ENCODE measurements at regions not wholly inside any gene's neighbourhood (a gene's known extent, or its start where the extent isn't known, plus 50 kb on each side); places are given as distances from the start of the nearest gene placed in this dataset.

GRCh38 chr9:89815061-89815902 is 210.5 kb downstream of the GADD45G start:
- BruUV-seq (replicated peaks) = no TSS peak

GRCh38 chr9:89815903-89816573 is 211.2 kb downstream of the GADD45G start:
- H3K9ac ChIP-seq (ENCODE audit: low read length) = no peak overlapping the region
- intact Hi-C loops (cut with micrococcal nuclease) = no loop called here
- ChIA-PET RAD21 (ENCODE audit: low non-redundant PET in 1 of 2, low total read pairs in 2 of 2, uncharacterized antibody in 2 of 2, unreplicated experiment in 2 of 2) (no interaction called here), CTCF (interaction anchor here (1.3 kb wide), 1 partner anchor 213 kb away, joined by 3 read pairs; no protein-coding TSS in a partner anchor), POLR2A (no interaction called here)
- H4K20me1 ChIP-seq (ENCODE audit: insufficient read depth) = no peaks in the 10 kb centered on the region
- no TSS peak for BruUV-seq (replicated peaks)
- no peaks in the 10 kb centered on the region for H3K4me1 ChIP-seq (ENCODE audit: control insufficient read depth in 1 of 2, insufficient read depth in 2 of 2, low read length in 2 of 2)
- no peaks in the 10 kb centered on the region for H3K9me3 ChIP-seq (ENCODE audit: control insufficient read depth in 1 of 2, insufficient read depth in 1 of 2, low read depth in 1 of 2, low read length in 2 of 2)
- DNase-seq (ENCODE audit: low read depth, low spot score) = no peak
- no peaks in the 10 kb centered on the region for H3K36me3 ChIP-seq (ENCODE audit: control insufficient read depth in 1 of 2, insufficient read depth in 2 of 2, low read length in 2 of 2)
- no peak overlapping the region for H3K4me2 ChIP-seq (ENCODE audit: low read length)
- H3K27me3 ChIP-seq (ENCODE audit: insufficient read depth, low read length) = peaks cover 24% of the 10 kb centered on the region
- no peak overlapping the region for H3K4me3 ChIP-seq (replicated peaks in 1 of 2; ENCODE audit: low read depth in 1 of 2, low read length in 2 of 2)
- H3K27ac ChIP-seq (ENCODE audit: low read depth, low read length) = no peak overlapping the region
- no peaks in the 10 kb centered on the region for H3K79me2 ChIP-seq (ENCODE audit: insufficient read depth, low read length)
- H3K9me2 ChIP-seq (ENCODE audit: insufficient read depth) = no peaks in the 10 kb centered on the region
- H2AFZ ChIP-seq (ENCODE audit: low read depth, low read length, poor library complexity, severe bottlenecking) = no peak overlapping the region
- ATAC-seq = no peak
- TF ChIP-seq POLR2AphosphoS5 (IDR thresholded peaks at IDR 0.05; ENCODE audit: low read depth, low read length) (no peak), ZNF274 (IDR thresholded peaks at IDR 0.05; ENCODE audit: low read depth, low read length) (no peak), JUND (IDR thresholded peaks at IDR 0.05) (no peak), FOSL1 (IDR thresholded peaks at IDR 0.05; ENCODE audit: low read depth) (no peak), ZFX (IDR thresholded peaks at IDR 0.05) (no peak), CBX3 (IDR thresholded peaks at IDR 0.05; ENCODE audit: low read depth) (no peak), SIN3A (IDR thresholded peaks at IDR 0.05; ENCODE audit: low read depth) (no peak), EGR1 (IDR thresholded peaks at IDR 0.05; ENCODE audit: low read depth) (no peak), ELF1 (IDR thresholded peaks at IDR 0.05; ENCODE audit: borderline replicate concordance, low read depth) (no peak), POLR2A (IDR thresholded peaks at IDR 0.05; ENCODE audit: borderline replicate concordance, extremely low read depth, insufficient read depth, insufficient read length) (no peak), CEBPB (IDR thresholded peaks at IDR 0.05; ENCODE audit: low read depth) (no peak), SP1 (IDR thresholded peaks at IDR 0.05; ENCODE audit: low read depth) (no peak), EZH2phosphoT487 (IDR thresholded peaks at IDR 0.05; ENCODE audit: borderline replicate concordance) (no peak), CTCF (IDR thresholded peaks at IDR 0.05 in 2 of 3, conservative IDR thresholded peaks at IDR 0.05 in 1 of 3; ENCODE audit: borderline replicate concordance in 1 of 3, insufficient read depth in 1 of 3, low read depth in 2 of 3, low read length in 2 of 3) (no peak)
- TF ChIP-seq, protein P1, sequence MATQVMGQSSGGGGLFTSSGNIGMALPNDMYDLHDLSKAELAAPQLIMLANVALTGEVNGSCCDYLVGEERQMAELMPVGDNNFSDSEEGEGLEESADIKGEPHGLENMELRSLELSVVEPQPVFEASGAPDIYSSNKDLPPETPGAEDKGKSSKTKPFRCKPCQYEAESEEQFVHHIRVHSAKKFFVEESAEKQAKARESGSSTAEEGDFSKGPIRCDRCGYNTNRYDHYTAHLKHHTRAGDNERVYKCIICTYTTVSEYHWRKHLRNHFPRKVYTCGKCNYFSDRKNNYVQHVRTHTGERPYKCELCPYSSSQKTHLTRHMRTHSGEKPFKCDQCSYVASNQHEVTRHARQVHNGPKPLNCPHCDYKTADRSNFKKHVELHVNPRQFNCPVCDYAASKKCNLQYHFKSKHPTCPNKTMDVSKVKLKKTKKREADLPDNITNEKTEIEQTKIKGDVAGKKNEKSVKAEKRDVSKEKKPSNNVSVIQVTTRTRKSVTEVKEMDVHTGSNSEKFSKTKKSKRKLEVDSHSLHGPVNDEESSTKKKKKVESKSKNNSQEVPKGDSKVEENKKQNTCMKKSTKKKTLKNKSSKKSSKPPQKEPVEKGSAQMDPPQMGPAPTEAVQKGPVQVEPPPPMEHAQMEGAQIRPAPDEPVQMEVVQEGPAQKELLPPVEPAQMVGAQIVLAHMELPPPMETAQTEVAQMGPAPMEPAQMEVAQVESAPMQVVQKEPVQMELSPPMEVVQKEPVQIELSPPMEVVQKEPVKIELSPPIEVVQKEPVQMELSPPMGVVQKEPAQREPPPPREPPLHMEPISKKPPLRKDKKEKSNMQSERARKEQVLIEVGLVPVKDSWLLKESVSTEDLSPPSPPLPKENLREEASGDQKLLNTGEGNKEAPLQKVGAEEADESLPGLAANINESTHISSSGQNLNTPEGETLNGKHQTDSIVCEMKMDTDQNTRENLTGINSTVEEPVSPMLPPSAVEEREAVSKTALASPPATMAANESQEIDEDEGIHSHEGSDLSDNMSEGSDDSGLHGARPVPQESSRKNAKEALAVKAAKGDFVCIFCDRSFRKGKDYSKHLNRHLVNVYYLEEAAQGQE (IDR thresholded peaks at IDR 0.05; ENCODE audit: low read depth) = no peak

More at GRCh38 chr9:89815061-89815902, 210.5 kb downstream of the GADD45G start:
- intact Hi-C loops (cut with micrococcal nuclease) = no loop called here
- Histone ChIP-seq H3K27ac (ENCODE audit: low read depth, low read length) (no peak overlapping the region), H3K4me1 (ENCODE audit: control insufficient read depth in 1 of 2, insufficient read depth in 2 of 2, low read length in 2 of 2) (no peaks in the 10 kb centered on the region), H3K9me3 (ENCODE audit: control insufficient read depth in 1 of 2, insufficient read depth in 1 of 2, low read depth in 1 of 2, low read length in 2 of 2) (no peaks in the 10 kb centered on the region), H3K9ac (ENCODE audit: low read length) (no peak overlapping the region), H3K9me2 (ENCODE audit: insufficient read depth) (no peaks in the 10 kb centered on the region), H2AFZ (ENCODE audit: low read depth, low read length, poor library complexity, severe bottlenecking) (no peak overlapping the region), H4K20me1 (ENCODE audit: insufficient read depth) (no peaks in the 10 kb centered on the region), H3K27me3 (ENCODE audit: insufficient read depth, low read length) (peaks cover 27% of the 10 kb centered on the region), H3K4me2 (ENCODE audit: low read length) (no peak overlapping the region), H3K36me3 (ENCODE audit: control insufficient read depth in 1 of 2, insufficient read depth in 2 of 2, low read length in 2 of 2) (no peaks in the 10 kb centered on the region), H3K79me2 (ENCODE audit: insufficient read depth, low read length) (no peaks in the 10 kb centered on the region), H3K4me3 (replicated peaks in 1 of 2; ENCODE audit: low read depth in 1 of 2, low read length in 2 of 2) (no peak overlapping the region)
- ChIA-PET POLR2A (no interaction called here), CTCF (no interaction called here), RAD21 (ENCODE audit: low non-redundant PET in 1 of 2, low total read pairs in 2 of 2, uncharacterized antibody in 2 of 2, unreplicated experiment in 2 of 2) (no interaction called here)
- TF ChIP-seq EZH2phosphoT487 (IDR thresholded peaks at IDR 0.05; ENCODE audit: borderline replicate concordance) = no peak
- ATAC-seq (no peak), DNase-seq (ENCODE audit: low read depth, low spot score) (no peak)
